HEK293T (cell line): ENCODE measurements at regions not wholly inside any gene's neighbourhood (a gene's known extent, or its start where the extent isn't known, plus 50 kb on each side); places are given as distances from the start of the nearest gene placed in this dataset.

Experiments used
- CTCF ChIA-PET: fragments of 350-600 bp; formaldehyde crosslinking; extraction: SDS; loops from one replicate; lab custom pipeline; 2021; ENCODE audit warnings: antibody characterized with exemption, inconsistent platforms; lab: Yijun Ruan, JAX
- POLR2A ChIA-PET: fragments of 350-600 bp; formaldehyde crosslinking; extraction: SDS; loops from one replicate; lab custom pipeline; 2020; ENCODE audit warnings: antibody characterized with exemption, inconsistent platforms; lab: Yijun Ruan, JAX
- DNase-seq: peaks from one replicate; pipeline ENCODE4 v3.0.0; 2012; ENCODE audit warnings: mixed read lengths; ENCODE audit errors: extremely low spot score
- ARNT ChIP-seq: fragments of 450-650 bp; IDR thresholded peaks from 2 replicates; pipeline ENCODE4 v1.6.1; 2017; ENCODE audit warnings: mild to moderate bottlenecking
- BHLHE40 ChIP-seq: fragments of 450-650 bp; IDR thresholded peaks from 2 replicates; pipeline ENCODE4 v1.6.1; 2016; ENCODE audit warnings: mild to moderate bottlenecking, moderate library complexity, borderline replicate concordance
- CTBP1 ChIP-seq: fragments of 450-650 bp; IDR thresholded peaks from 2 replicates; pipeline ENCODE4 v1.6.1; 2016; ENCODE audit warnings: borderline replicate concordance
- ELF4 ChIP-seq: fragments of 450-650 bp; IDR thresholded peaks from 2 replicates; pipeline ENCODE4 v1.6.1; 2017; ENCODE audit warnings: antibody characterized with exemption
- FOXA1 ChIP-seq: fragments of 450-650 bp; IDR thresholded peaks from 2 replicates; pipeline ENCODE4 v1.6.1; 2016; ENCODE audit warnings: mild to moderate bottlenecking
- FOXK2 ChIP-seq: fragments of 450-650 bp; IDR thresholded peaks from 2 replicates; pipeline ENCODE4 v1.6.1; 2016; ENCODE audit warnings: mild to moderate bottlenecking
- FOXM1 ChIP-seq: fragments of 450-650 bp; IDR thresholded peaks from 2 replicates; pipeline ENCODE4 v1.6.1; 2017; ENCODE audit warnings: mild to moderate bottlenecking, borderline replicate concordance
- HDGF ChIP-seq: fragments of 450-650 bp; IDR thresholded peaks from 2 replicates; pipeline ENCODE4 v1.6.1; 2017; ENCODE audit warnings: antibody characterized with exemption, borderline replicate concordance
- L3MBTL2 ChIP-seq: fragments of 450-650 bp; conservative IDR thresholded peaks from 2 replicates; pipeline ENCODE4 v1.6.1; 2016; ENCODE audit warnings: mild to moderate bottlenecking
- LEF1 ChIP-seq: fragments of 450-650 bp; IDR thresholded peaks from 2 replicates; pipeline ENCODE4 v1.6.1; 2017; ENCODE audit warnings: mild to moderate bottlenecking, borderline replicate concordance
- NFRKB ChIP-seq: fragments of 450-650 bp; IDR thresholded peaks from 2 replicates; pipeline ENCODE4 v1.6.1; 2016; ENCODE audit warnings: mild to moderate bottlenecking, moderate library complexity
- SP1 ChIP-seq: fragments of 450-650 bp; IDR thresholded peaks from 2 replicates; pipeline ENCODE4 v1.6.1; 2017
- SUZ12 ChIP-seq: fragments of 450-650 bp; IDR thresholded peaks from 2 replicates; pipeline ENCODE4 v1.6.1; 2016; ENCODE audit warnings: mild to moderate bottlenecking
- TARDBP ChIP-seq: fragments of 450-650 bp; IDR thresholded peaks from 2 replicates; pipeline ENCODE4 v1.6.1; 2016
- ZNF384 ChIP-seq: fragments of 450-650 bp; IDR thresholded peaks from 2 replicates; pipeline ENCODE4 v1.6.1; 2016
- TF ChIP-seq, protein P1 (sequence below): fragments of 450-650 bp; IDR thresholded peaks from 2 replicates; pipeline ENCODE4 v1.6.1; 2016

DNA sequence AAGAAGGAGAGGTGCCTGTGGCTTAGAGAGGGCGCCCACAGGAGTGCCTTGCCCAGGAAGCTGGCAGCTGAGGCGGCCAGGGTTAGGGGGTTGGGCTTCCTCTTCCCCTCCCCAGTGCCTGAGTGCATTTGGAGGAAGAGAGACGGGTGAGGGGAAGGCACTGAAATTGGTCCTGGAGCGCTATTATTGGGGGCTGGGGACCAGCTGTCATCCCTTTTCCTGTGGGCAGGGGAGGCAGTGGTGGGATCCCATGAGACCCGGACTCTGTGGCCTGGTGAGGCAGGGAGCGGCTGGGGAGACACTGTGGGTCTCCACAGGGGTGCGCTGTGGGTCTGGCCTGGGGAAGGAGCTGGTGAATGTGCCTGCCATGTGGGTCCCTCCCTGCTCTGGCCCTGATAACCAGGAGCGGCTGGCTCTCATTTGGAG is 259.7 kb downstream of the SEC14L1 start:
- ChIA-PET CTCF (interaction anchor here (0.5 to 2.0 kb wide), 6 partner anchors 10 to 384 kb away, joined by 3 to 8 read pairs (median 4); no protein-coding TSS in a partner anchor), POLR2A (no interaction called here)
- no peak for TF ChIP-seq FOXK2
- no peak for TF ChIP-seq BHLHE40
- TF ChIP-seq ELF4 = no peak
- TF ChIP-seq CTBP1 = no peak
- no peak for TF ChIP-seq FOXA1
- no peak for TF ChIP-seq SP1
- TF ChIP-seq SUZ12 = no peak
- DNase-seq = no peak

GRCh38 chr17:77402159-77402731 is 261.5 kb downstream of the SEC14L1 start:
- CTCF ChIA-PET = no interaction called here
- POLR2A ChIA-PET = no interaction called here
- no peak for DNase-seq
- no peak for TF ChIP-seq LEF1
- no peak for TF ChIP-seq FOXM1
- no peak for TF ChIP-seq ELF4
- no peak for TF ChIP-seq FOXK2
- no peak for TF ChIP-seq FOXA1
- TF ChIP-seq L3MBTL2 = no peak
- TF ChIP-seq TARDBP = no peak
- TF ChIP-seq ARNT = no peak
- TF ChIP-seq, protein P1, sequence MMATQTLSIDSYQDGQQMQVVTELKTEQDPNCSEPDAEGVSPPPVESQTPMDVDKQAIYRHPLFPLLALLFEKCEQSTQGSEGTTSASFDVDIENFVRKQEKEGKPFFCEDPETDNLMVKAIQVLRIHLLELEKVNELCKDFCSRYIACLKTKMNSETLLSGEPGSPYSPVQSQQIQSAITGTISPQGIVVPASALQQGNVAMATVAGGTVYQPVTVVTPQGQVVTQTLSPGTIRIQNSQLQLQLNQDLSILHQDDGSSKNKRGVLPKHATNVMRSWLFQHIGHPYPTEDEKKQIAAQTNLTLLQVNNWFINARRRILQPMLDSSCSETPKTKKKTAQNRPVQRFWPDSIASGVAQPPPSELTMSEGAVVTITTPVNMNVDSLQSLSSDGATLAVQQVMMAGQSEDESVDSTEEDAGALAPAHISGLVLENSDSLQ = no peak
- TF ChIP-seq SUZ12 = no peak
- no peak for TF ChIP-seq CTBP1
- no peak for TF ChIP-seq ZNF384
- TF ChIP-seq NFRKB = no peak
- no peak for TF ChIP-seq HDGF
- no peak for TF ChIP-seq BHLHE40

DNA sequence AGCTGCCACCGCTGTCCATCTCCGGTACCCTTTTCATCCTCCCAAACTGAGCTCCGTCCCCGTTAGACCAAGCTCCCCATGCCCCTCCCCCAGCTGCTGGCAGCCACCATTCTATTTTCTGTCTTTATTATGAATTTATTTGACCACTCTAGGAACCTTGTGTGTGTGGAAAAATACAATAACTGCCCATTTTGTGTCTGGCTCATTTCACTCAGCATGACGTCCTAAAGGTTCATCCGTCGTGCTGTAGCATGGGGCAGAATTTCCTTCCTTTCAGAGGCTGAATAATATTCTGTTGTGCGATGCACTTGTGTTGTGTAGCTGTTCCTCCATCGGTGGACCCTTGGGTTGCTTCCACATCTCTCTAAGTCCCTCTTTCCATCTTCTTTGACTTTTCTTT is 263.1 kb downstream of the SEC14L1 start:
- CTCF ChIA-PET = no interaction called here
- TF ChIP-seq SP1 = no peak
- TF ChIP-seq SUZ12 = no peak
- TF ChIP-seq, protein P1 = no peak
- TF ChIP-seq ARNT = no peak
- TF ChIP-seq FOXA1 = no peak
- TF ChIP-seq ZNF384 = no peak
- no peak for TF ChIP-seq FOXK2
- TF ChIP-seq TARDBP = no peak
- no peak for TF ChIP-seq HDGF
- no peak for TF ChIP-seq CTBP1
- TF ChIP-seq ELF4 = no peak
- TF ChIP-seq NFRKB = no peak
- no peak for TF ChIP-seq L3MBTL2
- TF ChIP-seq FOXM1 = no peak
- no peak for TF ChIP-seq BHLHE40
- no peak for TF ChIP-seq LEF1
- DNase-seq = no peak
- POLR2A ChIA-PET = no interaction called here

GRCh38 chr17:77404812-77405581 is 264.2 kb downstream of the SEC14L1 start:
- no peak for TF ChIP-seq ARNT
- TF ChIP-seq, protein P1 = no peak
- TF ChIP-seq BHLHE40 = no peak
- TF ChIP-seq CTBP1 = no peak
- CTCF ChIA-PET = no interaction called here
- POLR2A ChIA-PET = no interaction called here
- DNase-seq = no peak

- ChIA-PET POLR2A (no interaction called here), CTCF (no interaction called here)
- TF ChIP-seq, protein P1 = no peak
- TF ChIP-seq SP1 = no peak
- DNase-seq = no peak
These were observed 265.3 kb downstream of the SEC14L1 start for GRCh38 chr17:77405867-77406732.
